H1 (cell line): ENCODE measurements at regions not wholly inside any gene's neighbourhood (a gene's known extent, or its start where the extent isn't known, plus 50 kb on each side); places are given as distances from the start of the nearest gene placed in this dataset.

Experiments used
- CTCF ChIA-PET: fragments of 300-600 bp; sonication (Branson Sonifier 250); formaldehyde crosslinking; loops from one replicate; lab custom pipeline; 2021; ENCODE audit not compliant: partially characterized antibody; lab: Charles Lee
- POLR2A ChIA-PET: fragments of 300-600 bp; sonication (Branson Sonifier 250); formaldehyde crosslinking; loops from one replicate; lab custom pipeline; 2021; ENCODE audit warnings: inconsistent platforms; ENCODE audit not compliant: partially characterized antibody; lab: Charles Lee
- DNase-seq, 2 experiments: peaks; one replicate each; pipeline versions ENCODE4 v3.0.0 to v3.0.0-alpha.2; 2010 to 2022; ENCODE audit warnings: low spot score in 2 of 2, low read depth in 1 of 2, mixed read lengths in 1 of 2
- FAIRE-seq: peaks from 2 replicates; lab custom pipeline; 2011; peaks lifted over from hg19 to GRCh38; lab: Jason Lieb, UNC
- H2AFZ ChIP-seq: 2 replicates; pipeline ENCODE4 v1.8.1; 2012; ENCODE audit warnings: low read length, inconsistent platforms
- H2AK5ac ChIP-seq: 2 replicates; pipeline ENCODE4 v1.6.1; 2013; ENCODE audit warnings: low read depth, low read length
- H2BK120ac ChIP-seq: replicated peaks from 2 replicates; pipeline ENCODE3; 2013; ENCODE audit warnings: low read depth, low read length, inconsistent platforms
- H2BK12ac ChIP-seq: 2 replicates; pipeline ENCODE4 v1.6.1; 2013; ENCODE audit warnings: low read depth, low read length
- H2BK15ac ChIP-seq: 2 replicates; pipeline ENCODE4 v1.6.1; 2013; ENCODE audit warnings: low read length
- H2BK20ac ChIP-seq: 2 replicates; pipeline ENCODE4 v1.6.1; 2013; ENCODE audit warnings: low read length
- H2BK5ac ChIP-seq: 2 replicates; pipeline ENCODE4 v1.6.1; 2013; ENCODE audit warnings: low read depth, low read length
- H3K14ac ChIP-seq: 2 replicates; pipeline ENCODE4 v1.6.1; 2013; ENCODE audit warnings: inconsistent platforms; ENCODE audit not compliant: insufficient read length
- H3K18ac ChIP-seq: 2 replicates; pipeline ENCODE4 v1.6.1; 2013; ENCODE audit warnings: low read length; ENCODE audit errors: extremely low read depth
- H3K23ac ChIP-seq: 2 replicates; pipeline ENCODE4 v1.6.1; 2013; ENCODE audit warnings: inconsistent platforms; ENCODE audit not compliant: insufficient read length
- H3K23me2 ChIP-seq: 2 replicates; pipeline ENCODE4 v1.6.1; 2013; ENCODE audit warnings: low read depth, low read length
- H3K27ac ChIP-seq: 2 replicates; pipeline ENCODE4 v1.6.1; 2011; ENCODE audit warnings: low read depth, low read length, inconsistent platforms
- H3K27me3 ChIP-seq, 4 experiments: replicated peaks in 1 of 4; 1 replicate in 1 of 4; 2 replicates in 3 of 4; pipeline versions ENCODE4 v1.6.1 to v1.8.1; 2011 to 2013; ENCODE audit warnings: low read length in 3 of 4, mild to moderate bottlenecking in 3 of 4, inconsistent platforms in 2 of 4, mixed read lengths in 2 of 4, moderate library complexity in 1 of 4; ENCODE audit not compliant: control insufficient read depth in 3 of 4, insufficient read depth in 3 of 4; ENCODE audit errors: extremely low read depth in 1 of 4
- H3K36me3 ChIP-seq, 4 experiments: 2 replicates each; pipeline versions ENCODE4 v1.6.1 to v1.8.1; 2011 to 2013; ENCODE audit warnings: mild to moderate bottlenecking in 4 of 4, low read length in 3 of 4, moderate library complexity in 2 of 4, control low read depth in 1 of 4, inconsistent platforms in 1 of 4; ENCODE audit not compliant: insufficient read depth in 4 of 4, control insufficient read depth in 2 of 4
- H3K4ac ChIP-seq: replicated peaks from 2 replicates; pipeline ENCODE3; 2013; ENCODE audit warnings: low read length, low read depth, mixed read lengths, inconsistent platforms; ENCODE audit not compliant: insufficient read length
- H3K4me1 ChIP-seq, 4 experiments: replicated peaks in 1 of 4; 1 replicate in 1 of 4; 2 replicates in 3 of 4; pipeline versions ENCODE4 v1.6.1 to v1.8.1; 2011 to 2013; ENCODE audit warnings: low read length in 3 of 4, inconsistent platforms in 2 of 4, mixed read lengths in 1 of 4; ENCODE audit not compliant: insufficient read depth in 4 of 4, control insufficient read depth in 3 of 4
- H3K4me2 ChIP-seq, 2 experiments: 2 replicates each; pipeline versions ENCODE4 v1.6.1 to v1.8.1; 2011 to 2013; ENCODE audit warnings: low read depth in 2 of 2, low read length in 2 of 2, control low read depth in 1 of 2, inconsistent platforms in 1 of 2, mild to moderate bottlenecking in 1 of 2; ENCODE audit not compliant: insufficient read depth in 1 of 2
- H3K4me3 ChIP-seq, 4 experiments: fragments of 200-600, 300-600 bp in 1 of 4; sonication (generic), shearing (Covaris generic), sonication (Bioruptor Twin) in 1 of 4; 2 replicates each; pipeline versions ENCODE4 v1.5.1 to v1.8.1; 2011 to 2016; ENCODE audit warnings: low read length in 4 of 4, low read depth in 3 of 4, control low read depth in 2 of 4, inconsistent platforms in 2 of 4, mild to moderate bottlenecking in 2 of 4, mixed read lengths in 1 of 4, moderate library complexity in 1 of 4; ENCODE audit not compliant: insufficient read depth in 2 of 4; ENCODE audit errors: extremely low read depth in 1 of 4
- H3K56ac ChIP-seq: replicated peaks from 2 replicates; pipeline ENCODE3; 2013; ENCODE audit warnings: low read depth, mild to moderate bottlenecking, mixed read lengths, low read length, inconsistent platforms; ENCODE audit not compliant: insufficient read length
- H3K79me1 ChIP-seq: 2 replicates; pipeline ENCODE4 v1.6.1; 2013; ENCODE audit warnings: low read depth, low read length, control low read depth
- H3K79me2 ChIP-seq, 2 experiments: 2 replicates each; pipeline versions ENCODE4 v1.6.1 to v1.8.1; 2012 to 2013; ENCODE audit warnings: low read length in 2 of 2, mild to moderate bottlenecking in 2 of 2, inconsistent platforms in 1 of 2; ENCODE audit not compliant: insufficient read depth in 2 of 2, control insufficient read depth in 1 of 2
- H3K9ac ChIP-seq, 4 experiments: replicated peaks in 1 of 4; 1 replicate in 1 of 4; 2 replicates in 3 of 4; pipeline versions ENCODE4 v1.6.1 to v1.8.1; 2011 to 2013; ENCODE audit warnings: low read depth in 3 of 4, low read length in 3 of 4, control low read depth in 2 of 4, mild to moderate bottlenecking in 2 of 4, moderate library complexity in 2 of 4, inconsistent platforms in 1 of 4; ENCODE audit errors: extremely low read depth in 1 of 4
- H3K9me3 ChIP-seq, 2 experiments: 2 replicates each; pipeline versions ENCODE4 v1.6.1 to v1.8.1; 2012 to 2013; ENCODE audit warnings: mild to moderate bottlenecking in 2 of 2, moderate library complexity in 2 of 2, control low read depth in 1 of 2, inconsistent platforms in 1 of 2, low read depth in 1 of 2, low read length in 1 of 2, mixed read lengths in 1 of 2; ENCODE audit not compliant: insufficient read depth in 2 of 2
- H4K20me1 ChIP-seq, 2 experiments: replicated peaks in 1 of 2; 2 replicates each; pipeline versions ENCODE3 to v1.8.1; 2011 to 2013; ENCODE audit warnings: inconsistent platforms in 2 of 2, low read length in 2 of 2, mild to moderate bottlenecking in 1 of 2; ENCODE audit not compliant: insufficient read depth in 2 of 2, control insufficient read depth in 1 of 2
- H4K5ac ChIP-seq: 2 replicates; pipeline ENCODE4 v1.6.1; 2013; ENCODE audit warnings: low read length, low read depth, mixed read lengths, inconsistent platforms; ENCODE audit not compliant: insufficient read length
- H4K8ac ChIP-seq: 2 replicates; pipeline ENCODE4 v1.8.0; 2013; ENCODE audit warnings: mild to moderate bottlenecking, moderate library complexity, low read length, inconsistent platforms; ENCODE audit not compliant: insufficient read depth; ENCODE audit errors: extremely low read depth
- H4K91ac ChIP-seq: replicated peaks from 2 replicates; pipeline ENCODE3; 2013; ENCODE audit warnings: low read length, mixed read lengths, inconsistent platforms; ENCODE audit not compliant: insufficient read length
- BACH1 ChIP-seq: IDR thresholded peaks from 2 replicates; pipeline ENCODE4 v1.6.1; 2012; ENCODE audit warnings: low read length, improper control_type of control experiment
- CEBPB ChIP-seq: IDR thresholded peaks from 2 replicates; pipeline ENCODE4 v1.6.1; 2012; ENCODE audit warnings: low read depth, low read length
- CTBP2 ChIP-seq: IDR thresholded peaks from 2 replicates; pipeline ENCODE4 v1.7.0; 2011; ENCODE audit warnings: borderline replicate concordance, mild to moderate bottlenecking, moderate library complexity, mixed read lengths, low read length; ENCODE audit not compliant: insufficient read depth, insufficient read length
- CTCF ChIP-seq, 3 experiments: IDR thresholded peaks; 1 replicate in 2 of 3; 2 replicates in 1 of 3; pipeline versions ENCODE4 v1.5.1 to v1.6.1; 2011; ENCODE audit warnings: low read length in 3 of 3, mild to moderate bottlenecking in 3 of 3, inconsistent platforms in 2 of 3, low read depth in 1 of 3, moderate library complexity in 1 of 3; ENCODE audit not compliant: insufficient read depth in 1 of 3; ENCODE audit errors: control extremely low read depth in 1 of 3
- FOSL1 ChIP-seq: IDR thresholded peaks from 2 replicates; pipeline ENCODE4 v1.6.1; 2011; ENCODE audit warnings: mild to moderate bottlenecking, low read depth, low read length, moderate library complexity; ENCODE audit not compliant: insufficient read depth
- KDM5A ChIP-seq: fragments of 200-600 bp; IDR thresholded peaks from 2 replicates; pipeline ENCODE4 v1.7.1; 2012; ENCODE audit warnings: mild to moderate bottlenecking, low read length, inconsistent platforms, mixed read lengths
- MAFK ChIP-seq: IDR thresholded peaks from 2 replicates; pipeline ENCODE4 v1.6.1; 2012; ENCODE audit warnings: low read depth, mild to moderate bottlenecking, improper control_type of control experiment, low read length
- RAD21 ChIP-seq, 2 experiments: IDR thresholded peaks in 1 of 2; conservative IDR thresholded peaks in 1 of 2; 2 replicates each; pipeline ENCODE4 v1.6.1; 2011; ENCODE audit warnings: low read depth in 2 of 2, low read length in 2 of 2, improper control_type of control experiment in 1 of 2, inconsistent platforms in 1 of 2, mild to moderate bottlenecking in 1 of 2, moderate library complexity in 1 of 2
- RBBP5 ChIP-seq: IDR thresholded peaks from 2 replicates; pipeline ENCODE4 v1.7.1; 2012; ENCODE audit warnings: low read depth, mild to moderate bottlenecking, inconsistent platforms, low read length, moderate library complexity, borderline replicate concordance
- RFX5 ChIP-seq: IDR thresholded peaks from 2 replicates; pipeline ENCODE4 v1.6.1; 2011; ENCODE audit warnings: low read depth, low read length, improper control_type of control experiment, borderline replicate concordance
- SAP30 ChIP-seq: fragments of 300-600 bp; sonication (generic); IDR thresholded peaks from 2 replicates; pipeline ENCODE4 v1.7.1; 2012; ENCODE audit warnings: low read length, moderate library complexity, mild to moderate bottlenecking, inconsistent platforms; ENCODE audit not compliant: insufficient read depth, insufficient replicate concordance
- TAF1 ChIP-seq: IDR thresholded peaks from 2 replicates; pipeline ENCODE4 v1.6.1; 2011; ENCODE audit warnings: mild to moderate bottlenecking, low read depth, low read length
- TCF12 ChIP-seq: IDR thresholded peaks from 2 replicates; pipeline ENCODE4 v1.6.1; 2011; ENCODE audit warnings: low read depth, mild to moderate bottlenecking, low read length

GRCh38 chr9:18269561-18269960, 204.4 kb upstream of the ADAMTSL1 start:
- no peak overlapping the region for H3K18ac ChIP-seq
- no peaks in the 10 kb centered on the region for H3K79me2 ChIP-seq
- H3K23me2 ChIP-seq, result no peaks in the 10 kb centered on the region
- POLR2A ChIA-PET, result no interaction called here
- H3K27me3 ChIP-seq, result no peaks in the 10 kb centered on the region
- H2AK5ac ChIP-seq, result no peak overlapping the region
- no peaks in the 10 kb centered on the region for H3K36me3 ChIP-seq
- H2AFZ ChIP-seq, result no peak overlapping the region
- no peak overlapping the region for H3K4ac ChIP-seq
- H3K56ac ChIP-seq, result no peak overlapping the region
- FAIRE-seq (no peak), DNase-seq (no peak)
- no peaks in the 10 kb centered on the region for H3K4me1 ChIP-seq
- H3K4me3 ChIP-seq, result no peak overlapping the region
- H2BK20ac ChIP-seq, result no peak overlapping the region
- no peak overlapping the region for H3K4me2 ChIP-seq
- H4K91ac ChIP-seq, result no peak overlapping the region
- no peak overlapping the region for H4K5ac ChIP-seq
- H3K79me1 ChIP-seq, result no peaks in the 10 kb centered on the region
- CTCF ChIA-PET, result interaction anchor here (0.6 to 1.1 kb wide), 2 partner anchors 15 to 383 kb away, joined by 3 to 6 read pairs; no protein-coding TSS in a partner anchor
- no peak overlapping the region for H2BK5ac ChIP-seq
- no peaks in the 10 kb centered on the region; a peak in 1 of 4 replicates for H3K9me3 ChIP-seq
- no peak overlapping the region for H3K27ac ChIP-seq
- H2BK120ac ChIP-seq, result no peak overlapping the region
- H3K9ac ChIP-seq, result no peak overlapping the region
- no peaks in the 10 kb centered on the region for H4K20me1 ChIP-seq
- no peak overlapping the region for H2BK15ac ChIP-seq
- no peak overlapping the region for H3K14ac ChIP-seq
- H4K8ac ChIP-seq, result no peak overlapping the region
- H2BK12ac ChIP-seq, result no peak overlapping the region
- H3K23ac ChIP-seq, result no peak overlapping the region
- TF ChIP-seq MAFK (no peak), TCF12 (no peak), RFX5 (no peak), SAP30 (no peak), CTBP2 (no peak), FOSL1 (no peak), CTCF (IDR thresholded peaks at IDR 0.05; ENCODE audit: control extremely low read depth in 1 of 3, insufficient read depth in 1 of 3, low read depth in 1 of 3, low read length in 3 of 3) (no peak), KDM5A (no peak), RAD21 (IDR thresholded peaks at IDR 0.05 in 1 of 2, conservative IDR thresholded peaks at IDR 0.05 in 1 of 2; ENCODE audit: low read depth in 2 of 2, low read length in 2 of 2) (no peak), BACH1 (no peak), RBBP5 (no peak), TAF1 (no peak), CEBPB (no peak)
